ENCODE measurements at regions not wholly inside any gene's neighbourhood (a gene's known extent, or its start where the extent isn't known, plus 50 kb on each side); places are given as distances from the start of the nearest gene placed in this dataset.

DNA sequence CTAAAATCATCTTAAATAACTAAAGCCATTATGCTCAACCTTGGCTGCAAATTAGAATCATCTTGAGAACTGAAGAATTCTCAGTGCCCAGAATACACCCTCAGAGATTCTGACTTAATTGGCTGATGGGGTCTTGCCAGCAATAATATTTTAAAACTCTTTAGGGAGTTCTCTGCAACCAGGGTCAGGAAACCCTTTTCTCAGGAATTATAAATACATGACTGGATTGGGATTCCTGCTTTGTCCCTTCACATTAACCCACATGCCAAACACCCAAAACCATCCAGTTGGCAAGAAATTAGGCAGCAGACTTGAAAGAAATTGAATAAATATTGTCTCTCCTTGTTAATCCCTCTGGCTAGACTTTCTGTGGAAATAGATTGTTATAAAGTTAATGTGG, 482.3 kb upstream of the NECTIN3 start:
- H3K36me3 ChIP-seq (replicated peaks; ENCODE audit: insufficient read depth, low read depth): no peaks in the 10 kb centered on the region
- H2AFZ ChIP-seq: no peak overlapping the region
- H4K20me1 ChIP-seq (ENCODE audit: insufficient read depth, poor library complexity, severe bottlenecking): no peaks in the 10 kb centered on the region
- H3K9me2 ChIP-seq (replicated peaks; ENCODE audit: insufficient read depth): no peaks in the 10 kb centered on the region
- no peak overlapping the region for H3K27ac ChIP-seq
- H3K4me2 ChIP-seq: no peak overlapping the region
- TF ChIP-seq EZH2 (IDR thresholded peaks at IDR 0.05; ENCODE audit: borderline replicate concordance): no peak
- TF ChIP-seq, protein P1, sequence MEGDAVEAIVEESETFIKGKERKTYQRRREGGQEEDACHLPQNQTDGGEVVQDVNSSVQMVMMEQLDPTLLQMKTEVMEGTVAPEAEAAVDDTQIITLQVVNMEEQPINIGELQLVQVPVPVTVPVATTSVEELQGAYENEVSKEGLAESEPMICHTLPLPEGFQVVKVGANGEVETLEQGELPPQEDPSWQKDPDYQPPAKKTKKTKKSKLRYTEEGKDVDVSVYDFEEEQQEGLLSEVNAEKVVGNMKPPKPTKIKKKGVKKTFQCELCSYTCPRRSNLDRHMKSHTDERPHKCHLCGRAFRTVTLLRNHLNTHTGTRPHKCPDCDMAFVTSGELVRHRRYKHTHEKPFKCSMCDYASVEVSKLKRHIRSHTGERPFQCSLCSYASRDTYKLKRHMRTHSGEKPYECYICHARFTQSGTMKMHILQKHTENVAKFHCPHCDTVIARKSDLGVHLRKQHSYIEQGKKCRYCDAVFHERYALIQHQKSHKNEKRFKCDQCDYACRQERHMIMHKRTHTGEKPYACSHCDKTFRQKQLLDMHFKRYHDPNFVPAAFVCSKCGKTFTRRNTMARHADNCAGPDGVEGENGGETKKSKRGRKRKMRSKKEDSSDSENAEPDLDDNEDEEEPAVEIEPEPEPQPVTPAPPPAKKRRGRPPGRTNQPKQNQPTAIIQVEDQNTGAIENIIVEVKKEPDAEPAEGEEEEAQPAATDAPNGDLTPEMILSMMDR (IDR thresholded peaks at IDR 0.05; ENCODE audit: poor library complexity): no peak
- no peak for TF ChIP-seq EZH2phosphoT487 (IDR thresholded peaks at IDR 0.05; ENCODE audit: low read depth, severe bottlenecking, unreplicated experiment)
- DNase-seq (ENCODE audit: low spot score): no peak
- no peaks in the 10 kb centered on the region for H3K4me1 ChIP-seq (ENCODE audit: insufficient read depth)
- no peaks in the 10 kb centered on the region for H3K27me3 ChIP-seq
- no peaks in the 10 kb centered on the region for H3K79me2 ChIP-seq
- no peak overlapping the region for H3K4me3 ChIP-seq
- no peaks in the 10 kb centered on the region for H3K9me3 ChIP-seq (ENCODE audit: low read depth)

DNA sequence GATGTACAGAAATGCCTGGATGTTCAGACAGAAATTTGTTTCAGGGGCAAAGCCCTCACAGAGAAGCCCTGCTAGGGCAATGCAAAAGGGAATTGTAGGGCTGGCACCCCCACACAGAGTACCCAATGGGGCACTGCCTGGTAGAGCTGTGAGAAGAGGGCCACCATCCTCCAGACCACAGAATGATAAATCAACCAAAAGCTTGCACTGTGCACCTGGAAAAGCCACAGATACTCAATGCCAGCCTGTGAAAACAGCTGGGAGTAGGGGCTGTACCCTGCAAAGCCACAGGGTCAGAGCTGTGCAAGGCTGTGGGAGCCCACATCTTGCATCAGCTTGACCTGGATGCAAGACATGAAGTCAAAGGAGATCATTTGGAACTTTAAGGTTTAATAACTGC, 477.9 kb upstream of the NECTIN3 start:
- no peak overlapping the region for H3K27ac ChIP-seq
- no peak for TF ChIP-seq EZH2phosphoT487 (IDR thresholded peaks at IDR 0.05; ENCODE audit: low read depth, severe bottlenecking, unreplicated experiment)
- TF ChIP-seq, protein P1 (IDR thresholded peaks at IDR 0.05; ENCODE audit: poor library complexity): no peak
- TF ChIP-seq EZH2 (IDR thresholded peaks at IDR 0.05; ENCODE audit: borderline replicate concordance): no peak
- no peaks in the 10 kb centered on the region for H3K9me3 ChIP-seq (ENCODE audit: low read depth)
- H2AFZ ChIP-seq: no peak overlapping the region
- no peak for DNase-seq (ENCODE audit: low spot score)
- no peak overlapping the region for H3K4me3 ChIP-seq
- H3K36me3 ChIP-seq (replicated peaks; ENCODE audit: insufficient read depth, low read depth): no peaks in the 10 kb centered on the region
- H3K4me2 ChIP-seq: no peak overlapping the region
- H3K79me2 ChIP-seq: no peaks in the 10 kb centered on the region
- no peaks in the 10 kb centered on the region for H3K27me3 ChIP-seq
- H3K4me1 ChIP-seq (ENCODE audit: insufficient read depth): no peaks in the 10 kb centered on the region
- H3K9me2 ChIP-seq (replicated peaks; ENCODE audit: insufficient read depth): no peaks in the 10 kb centered on the region
- no peaks in the 10 kb centered on the region for H4K20me1 ChIP-seq (ENCODE audit: insufficient read depth, poor library complexity, severe bottlenecking)

DNA sequence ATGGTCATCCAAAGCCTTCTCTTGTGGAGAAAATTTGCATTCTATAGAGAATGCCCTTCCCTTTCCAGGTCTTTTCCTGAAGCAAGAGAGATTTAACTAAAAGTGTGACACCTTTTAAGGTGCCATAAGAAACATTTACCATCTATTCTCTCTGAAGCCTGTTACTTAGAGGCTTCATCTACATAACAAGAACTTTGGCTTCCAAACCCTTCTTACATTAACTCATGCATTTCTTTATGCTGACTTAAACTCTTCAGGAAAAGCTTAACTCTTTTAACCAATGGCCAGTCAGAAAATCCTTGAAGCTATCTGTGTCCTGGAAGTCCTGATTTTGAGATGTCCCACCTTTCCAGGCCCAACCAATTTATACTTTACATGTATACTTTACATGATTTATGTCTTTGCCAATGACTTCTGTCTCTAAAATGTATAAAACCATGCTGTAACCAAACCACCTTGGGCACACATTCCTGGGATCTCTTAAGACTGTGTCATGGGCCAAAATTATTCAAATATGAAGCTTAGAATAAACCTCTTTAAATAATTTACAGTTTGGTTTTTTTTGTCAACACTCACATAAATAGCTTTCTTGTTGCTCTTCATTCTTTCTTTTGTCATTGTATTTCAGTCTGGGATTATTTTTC, 472.6 kb upstream of the NECTIN3 start:
- H3K9me2 ChIP-seq (replicated peaks; ENCODE audit: insufficient read depth): no peaks in the 10 kb centered on the region
- H3K9me3 ChIP-seq (ENCODE audit: low read depth): no peaks in the 10 kb centered on the region
- H3K79me2 ChIP-seq: no peaks in the 10 kb centered on the region
- H3K27me3 ChIP-seq: no peaks in the 10 kb centered on the region
- no peak for TF ChIP-seq EZH2 (IDR thresholded peaks at IDR 0.05; ENCODE audit: borderline replicate concordance)
- TF ChIP-seq, protein P1 (IDR thresholded peaks at IDR 0.05; ENCODE audit: poor library complexity): no peak
- no peak for TF ChIP-seq EZH2phosphoT487 (IDR thresholded peaks at IDR 0.05; ENCODE audit: low read depth, severe bottlenecking, unreplicated experiment)
- H3K4me2 ChIP-seq: no peak overlapping the region
- no peaks in the 10 kb centered on the region for H3K36me3 ChIP-seq (replicated peaks; ENCODE audit: insufficient read depth, low read depth)
- no peak for DNase-seq (ENCODE audit: low spot score)
- no peak overlapping the region for H3K4me3 ChIP-seq
- H3K27ac ChIP-seq: no peak overlapping the region
- no peaks in the 10 kb centered on the region for H4K20me1 ChIP-seq (ENCODE audit: insufficient read depth, poor library complexity, severe bottlenecking)
- H2AFZ ChIP-seq: no peak overlapping the region
- H3K4me1 ChIP-seq (ENCODE audit: insufficient read depth): no peaks in the 10 kb centered on the region

DNA sequence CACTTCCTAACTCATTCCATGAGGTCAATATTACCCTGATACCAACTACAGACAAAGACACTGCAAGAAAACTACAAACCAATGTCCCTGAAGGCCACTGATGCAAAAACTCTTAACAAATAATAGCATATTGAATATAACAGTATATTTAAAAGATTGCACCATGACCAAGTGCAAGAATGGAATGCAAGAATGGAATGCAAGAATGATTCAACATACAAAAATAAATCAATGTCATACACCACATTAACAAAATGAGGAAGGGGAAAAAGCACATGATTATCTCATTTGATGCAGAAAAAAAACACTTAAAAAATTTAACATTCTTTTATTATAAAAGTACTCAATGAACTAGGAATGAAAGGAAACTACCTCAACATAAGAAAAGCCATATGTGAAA, 463.1 kb upstream of the NECTIN3 start:
- DNase-seq (ENCODE audit: low spot score): no peak
- Histone ChIP-seq H4K20me1 (ENCODE audit: insufficient read depth, poor library complexity, severe bottlenecking) (no peaks in the 10 kb centered on the region), H3K27me3 (no peaks in the 10 kb centered on the region), H3K36me3 (replicated peaks; ENCODE audit: insufficient read depth, low read depth) (no peaks in the 10 kb centered on the region), H2AFZ (no peak overlapping the region), H3K79me2 (no peaks in the 10 kb centered on the region), H3K4me2 (no peak overlapping the region), H3K4me3 (no peak overlapping the region), H3K9me2 (replicated peaks; ENCODE audit: insufficient read depth) (no peaks in the 10 kb centered on the region), H3K9me3 (ENCODE audit: low read depth) (no peaks in the 10 kb centered on the region), H3K4me1 (ENCODE audit: insufficient read depth) (no peaks in the 10 kb centered on the region), H3K27ac (no peak overlapping the region)
- TF ChIP-seq EZH2 (IDR thresholded peaks at IDR 0.05; ENCODE audit: borderline replicate concordance) (no peak), EZH2phosphoT487 (IDR thresholded peaks at IDR 0.05; ENCODE audit: low read depth, severe bottlenecking, unreplicated experiment) (no peak)
- TF ChIP-seq, protein P1 (IDR thresholded peaks at IDR 0.05; ENCODE audit: poor library complexity): no peak
